ENCODE measurements at regions not wholly inside any gene's neighbourhood (a gene's known extent, or its start where the extent isn't known, plus 50 kb on each side); places are given as distances from the start of the nearest gene placed in this dataset.
A peak's percentile ranks its signal among the peaks of the same experiment; 100 is the strongest.
"Not testable (repeated sequence)": the region's sequence is repeated elsewhere in the genome, so short reads cannot be mapped to it uniquely, and the experiment has no call there.

GRCh38 chr5:158227314-158227713 is 368.4 kb upstream of the CLINT1 start:
- not testable (repeated sequence) for DNase-seq (ENCODE audit: low read depth in 4 of 4, low spot score in 2 of 4)

- no peak for DNase-seq (ENCODE audit: low read depth in 4 of 4, low spot score in 2 of 4)
Observed at GRCh38 chr5:158226496-158226895, 367.6 kb upstream of the CLINT1 start.

DNA sequence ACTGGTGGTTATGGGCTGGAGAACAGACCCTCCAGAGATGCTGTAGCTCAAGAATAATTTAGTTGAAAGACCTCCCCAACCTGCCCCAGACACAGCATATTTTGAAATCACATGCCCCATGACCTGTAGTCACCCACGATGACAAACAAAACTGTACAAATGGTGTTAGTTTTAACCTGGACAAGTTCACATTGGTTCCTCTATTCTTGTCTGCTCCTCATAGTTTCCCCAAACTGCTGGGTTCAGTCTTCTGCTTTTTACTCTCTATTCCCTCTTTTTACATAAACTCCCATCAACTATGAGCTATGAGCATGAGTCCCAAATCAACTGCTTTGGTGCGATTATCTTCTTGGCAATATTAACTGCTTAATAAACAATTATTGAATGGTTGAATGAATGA is 365.3 kb upstream of the CLINT1 start:
- no peak for DNase-seq (ENCODE audit: low read depth in 4 of 4, low spot score in 2 of 4)

DNA sequence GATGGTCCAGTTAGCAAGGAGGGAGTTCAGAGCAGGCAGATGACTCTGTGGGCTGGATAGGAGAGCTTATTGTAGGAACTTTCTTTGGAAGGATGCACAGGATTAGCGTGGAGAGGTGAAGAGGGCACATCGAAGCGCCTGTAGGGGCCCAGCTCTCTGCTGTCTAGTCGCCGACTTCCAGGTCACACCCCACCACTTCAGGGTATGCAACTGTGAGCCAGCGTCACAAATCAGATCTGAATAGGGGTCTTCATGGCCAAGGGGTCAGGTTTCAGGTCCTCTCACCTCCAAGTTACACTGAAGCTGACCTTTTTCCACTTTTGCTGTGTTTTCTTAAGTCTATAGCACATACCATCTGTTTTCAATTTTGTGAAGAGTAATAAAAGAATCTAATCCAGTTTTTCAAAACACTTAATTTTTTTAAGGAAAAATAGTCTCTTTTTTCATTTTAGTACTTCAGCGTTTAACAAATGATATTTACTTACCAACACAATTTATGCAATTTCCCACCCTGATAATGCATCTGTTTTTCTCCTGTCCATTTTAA is 364.2 kb upstream of the CLINT1 start:
- DNase-seq (ENCODE audit: low read depth in 4 of 4, low spot score in 2 of 4) = no peak

DNA sequence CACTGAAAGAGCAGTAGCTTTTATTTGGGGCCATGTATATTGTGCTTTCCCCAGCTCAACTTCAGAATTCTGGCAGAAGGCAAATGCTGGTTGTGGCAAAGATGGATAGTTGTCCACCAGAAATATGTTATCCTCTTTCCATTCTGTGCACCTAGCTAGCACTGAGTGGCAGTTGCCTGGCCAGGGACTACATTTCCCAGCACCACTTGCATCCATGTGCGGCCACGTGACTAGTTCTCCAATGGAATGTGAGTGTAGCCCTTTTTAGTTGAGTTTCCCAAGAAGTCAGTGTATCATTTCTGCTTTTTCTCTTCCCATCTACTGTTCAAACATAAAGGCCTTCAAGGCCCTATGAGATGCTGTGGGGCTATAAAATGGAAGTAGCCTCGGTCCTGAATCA is 354.0 kb upstream of the CLINT1 start:
- DNase-seq (ENCODE audit: low read depth in 4 of 4, low spot score in 2 of 4) = no peak

GRCh38 chr5:158212237-158212636 is 353.3 kb upstream of the CLINT1 start:
- no peak for DNase-seq (ENCODE audit: low read depth in 4 of 4, low spot score in 2 of 4)

- no peak for DNase-seq (ENCODE audit: low read depth in 4 of 4, low spot score in 2 of 4)
Observed at GRCh38 chr5:158209219-158209908, 350.4 kb upstream of the CLINT1 start.

- no peak for DNase-seq (ENCODE audit: low read depth in 4 of 4, low spot score in 2 of 4)
Observed at GRCh38 chr5:158207733-158208132, 348.8 kb upstream of the CLINT1 start.

DNA sequence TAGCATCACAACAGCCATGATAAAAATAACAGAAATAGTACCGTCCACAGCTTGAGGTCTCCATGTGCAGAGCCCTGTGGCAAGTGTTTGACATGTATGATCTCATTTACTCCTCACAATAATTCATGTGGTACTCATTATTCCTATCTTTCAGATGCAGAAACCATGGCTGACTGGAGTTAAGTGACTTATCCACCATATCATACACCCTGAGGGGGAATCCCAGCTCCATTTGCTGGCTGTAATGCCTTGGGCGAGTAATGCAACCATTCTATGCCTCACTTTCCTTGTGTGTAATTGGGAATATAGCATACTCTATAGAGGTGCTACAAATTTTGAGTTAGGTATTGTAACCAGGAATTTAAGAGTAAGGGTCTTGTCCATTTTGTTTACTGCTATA is 347.0 kb upstream of the CLINT1 start:
- no peak for DNase-seq (ENCODE audit: low read depth in 4 of 4, low spot score in 2 of 4)

DNA sequence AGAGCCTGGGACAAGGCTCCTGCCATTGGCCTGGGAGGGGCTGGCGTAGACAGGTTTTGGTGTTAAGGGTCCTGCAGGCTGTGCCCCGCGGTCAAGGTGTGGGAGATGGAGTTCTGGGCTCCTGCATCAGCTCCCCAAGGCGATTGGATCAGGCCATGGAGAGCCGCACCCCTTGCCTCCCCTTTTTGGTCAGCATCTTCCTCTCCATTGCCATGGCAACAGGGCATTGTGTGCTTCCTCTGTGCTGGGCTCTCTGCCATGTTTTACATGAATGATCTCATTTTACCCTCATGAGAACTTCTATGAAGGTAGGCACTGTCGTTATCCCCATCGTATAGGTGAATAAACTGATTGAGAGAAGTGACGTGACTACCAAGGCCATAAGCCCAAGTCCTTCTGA is 344.3 kb upstream of the CLINT1 start:
- no peak for DNase-seq (ENCODE audit: low read depth in 4 of 4, low spot score in 2 of 4)

DNA sequence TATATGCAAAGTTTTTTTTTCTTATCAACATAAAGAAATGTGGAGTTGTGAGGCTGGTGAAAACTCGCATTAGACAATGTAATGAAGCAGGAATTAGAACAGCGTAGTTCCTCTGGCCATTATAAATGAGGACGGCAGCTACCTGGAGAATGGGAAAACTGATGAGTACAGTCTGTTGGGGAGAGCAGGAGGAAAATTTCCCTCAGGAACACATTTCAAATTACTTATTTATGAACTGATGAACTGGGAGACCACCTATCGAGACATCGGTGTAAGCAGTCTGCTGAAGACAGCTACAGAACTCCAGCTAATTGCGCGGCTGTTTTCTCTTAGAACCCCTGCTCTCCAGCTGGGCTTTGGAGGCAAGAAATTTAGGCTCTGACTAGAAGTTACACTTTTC is 343.9 kb upstream of the CLINT1 start:
- DNase-seq (ENCODE audit: low read depth in 4 of 4, low spot score in 2 of 4) = no peak

DNA sequence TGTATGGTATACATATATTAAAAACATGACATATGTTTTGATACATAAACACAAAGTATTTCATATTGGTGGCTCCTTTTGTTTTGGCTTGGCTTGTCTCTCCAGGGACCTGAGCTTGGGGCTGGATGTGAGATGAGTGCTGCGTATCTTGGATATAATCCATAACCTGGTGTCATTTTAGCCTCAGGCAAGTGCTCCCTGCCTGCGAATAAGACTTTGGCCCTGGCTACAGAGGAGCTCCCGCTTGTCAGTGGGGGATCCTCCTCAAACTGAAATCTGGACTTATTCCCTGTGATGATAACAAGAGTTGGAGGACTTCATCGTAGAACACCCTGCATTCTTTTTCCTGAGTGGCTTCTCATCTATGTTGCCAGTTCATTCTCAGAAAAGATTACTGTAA is 341.7 kb upstream of the CLINT1 start:
- no peak for DNase-seq (ENCODE audit: low read depth in 4 of 4, low spot score in 2 of 4)

- DNase-seq (ENCODE audit: low read depth in 4 of 4, low spot score in 2 of 4) = no peak
Observed at GRCh38 chr5:158198636-158199035, 339.7 kb upstream of the CLINT1 start.

- DNase-seq (ENCODE audit: low read depth in 4 of 4, low spot score in 2 of 4) = no peak
Observed at GRCh38 chr5:158195416-158196210, 336.7 kb upstream of the CLINT1 start.

DNA sequence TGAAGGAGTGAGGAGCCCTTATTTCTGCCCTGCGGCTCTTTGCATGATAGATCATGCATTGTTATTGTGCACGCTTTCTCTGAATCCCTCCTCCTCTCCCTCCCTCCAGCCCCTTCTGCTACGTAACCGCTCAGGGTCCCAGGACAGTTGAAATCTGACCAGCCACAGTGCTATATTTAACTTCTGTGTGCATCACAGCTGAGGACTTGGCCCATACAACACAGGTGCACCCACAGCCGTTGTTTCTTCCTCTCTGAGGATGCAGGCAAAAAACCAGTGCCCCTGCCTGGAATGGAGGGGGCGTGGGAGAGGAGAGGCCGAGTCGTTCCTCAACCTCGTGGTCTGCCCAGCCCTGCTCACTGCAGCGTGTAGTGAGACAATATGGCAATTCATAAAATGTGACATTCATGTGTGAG is 335.6 kb upstream of the CLINT1 start:
- DNase-seq (ENCODE audit: low read depth in 4 of 4, low spot score in 2 of 4) = no peak

DNA sequence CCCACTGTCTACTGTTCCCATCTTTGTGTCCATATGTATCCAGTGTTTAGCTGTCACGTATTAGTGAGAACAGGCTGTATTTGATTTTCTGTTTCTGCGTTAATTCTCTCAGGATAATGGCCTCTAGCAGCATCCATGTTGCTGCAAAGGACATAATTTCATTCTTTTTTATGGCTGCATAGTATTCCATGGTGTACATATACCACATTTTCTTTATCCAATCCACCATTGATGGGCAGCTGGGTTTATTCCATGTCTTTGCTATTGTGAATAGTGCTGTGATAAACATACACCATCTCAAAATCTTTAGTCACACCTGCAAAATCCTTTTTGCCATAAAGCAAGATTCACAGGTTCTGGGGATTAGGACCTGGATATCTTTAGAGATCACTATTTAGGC is 334.4 kb upstream of the CLINT1 start:
- not testable (repeated sequence) for DNase-seq (ENCODE audit: low read depth in 4 of 4, low spot score in 2 of 4)

- no peak for DNase-seq (ENCODE audit: low read depth in 4 of 4, low spot score in 2 of 4)
Observed at GRCh38 chr5:158180407-158180806, 321.5 kb upstream of the CLINT1 start.

- DNase-seq (ENCODE audit: low read depth in 4 of 4, low spot score in 2 of 4) = no peak
Observed at GRCh38 chr5:158179271-158179670, 320.3 kb upstream of the CLINT1 start.

- DNase-seq (ENCODE audit: low read depth in 4 of 4, low spot score in 2 of 4) = no peak
Observed at GRCh38 chr5:158178535-158178934, 319.6 kb upstream of the CLINT1 start.

- DNase-seq (ENCODE audit: low read depth in 4 of 4, low spot score in 2 of 4) = no peak
Observed at GRCh38 chr5:158177146-158177545, 318.2 kb upstream of the CLINT1 start.

- peak in 3 of 4 donors; percentile 38 to 59 (median 45) for DNase-seq (ENCODE audit: low read depth in 4 of 4, low spot score in 2 of 4)
Observed at GRCh38 chr5:158175934-158176481, 317.1 kb upstream of the CLINT1 start.
